LNCAP (cell line): ENCODE measurements at regions not wholly inside any gene's neighbourhood (a gene's known extent, or its start where the extent isn't known, plus 50 kb on each side); places are given as distances from the start of the nearest gene placed in this dataset.

Source experiments
- TF ChIP-seq, protein P1 (sequence below): fragments of 450-650 bp; IDR thresholded peaks from 2 replicates; pipeline ENCODE4 v1.5.1; 2017; ENCODE audit warnings: mild to moderate bottlenecking

DNA sequence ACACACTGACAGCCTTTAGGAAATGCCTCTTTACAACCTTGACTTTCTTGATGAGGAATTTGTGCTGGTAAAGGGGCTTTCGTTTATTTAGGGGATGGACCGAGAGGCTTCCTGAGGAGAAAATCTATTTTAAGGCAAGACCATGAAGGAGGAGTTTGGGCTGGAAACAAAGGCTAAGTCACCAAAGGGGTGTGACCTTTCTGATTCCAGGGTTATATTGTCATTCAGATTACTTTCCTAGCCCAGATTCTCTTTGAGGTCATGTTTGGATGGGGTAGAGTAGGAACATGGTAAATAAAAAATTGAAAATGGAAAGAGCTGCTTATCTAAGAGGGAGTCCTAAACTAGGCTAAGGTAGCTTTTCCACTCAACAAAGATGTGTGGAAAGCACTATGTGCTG is 77.1 kb upstream of the UGP2 start:
- TF ChIP-seq, protein P1, sequence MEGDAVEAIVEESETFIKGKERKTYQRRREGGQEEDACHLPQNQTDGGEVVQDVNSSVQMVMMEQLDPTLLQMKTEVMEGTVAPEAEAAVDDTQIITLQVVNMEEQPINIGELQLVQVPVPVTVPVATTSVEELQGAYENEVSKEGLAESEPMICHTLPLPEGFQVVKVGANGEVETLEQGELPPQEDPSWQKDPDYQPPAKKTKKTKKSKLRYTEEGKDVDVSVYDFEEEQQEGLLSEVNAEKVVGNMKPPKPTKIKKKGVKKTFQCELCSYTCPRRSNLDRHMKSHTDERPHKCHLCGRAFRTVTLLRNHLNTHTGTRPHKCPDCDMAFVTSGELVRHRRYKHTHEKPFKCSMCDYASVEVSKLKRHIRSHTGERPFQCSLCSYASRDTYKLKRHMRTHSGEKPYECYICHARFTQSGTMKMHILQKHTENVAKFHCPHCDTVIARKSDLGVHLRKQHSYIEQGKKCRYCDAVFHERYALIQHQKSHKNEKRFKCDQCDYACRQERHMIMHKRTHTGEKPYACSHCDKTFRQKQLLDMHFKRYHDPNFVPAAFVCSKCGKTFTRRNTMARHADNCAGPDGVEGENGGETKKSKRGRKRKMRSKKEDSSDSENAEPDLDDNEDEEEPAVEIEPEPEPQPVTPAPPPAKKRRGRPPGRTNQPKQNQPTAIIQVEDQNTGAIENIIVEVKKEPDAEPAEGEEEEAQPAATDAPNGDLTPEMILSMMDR, result no peak

DNA sequence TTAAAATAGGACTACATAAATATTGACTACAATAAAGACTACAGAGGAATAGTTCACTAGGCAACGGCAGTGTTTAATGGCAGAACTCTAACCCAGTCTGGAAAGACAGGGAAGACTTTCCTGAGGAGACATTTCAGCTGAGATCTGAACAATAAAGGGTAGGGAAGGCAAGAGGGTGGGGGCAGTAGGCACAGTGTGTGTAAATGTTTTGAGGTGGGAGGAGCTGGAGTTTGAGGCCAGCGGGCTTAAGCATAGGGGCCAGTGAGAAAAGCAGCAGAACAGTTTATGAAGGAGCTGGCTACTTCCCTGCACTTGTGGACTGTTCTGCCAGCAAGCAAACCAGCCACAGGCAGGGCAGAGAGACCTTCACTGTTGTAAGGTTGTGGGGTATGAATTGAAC is 76.6 kb upstream of the UGP2 start:
- TF ChIP-seq, protein P1, result no peak

GRCh38 chr2:63767307-63767706 is 74.4 kb upstream of the UGP2 start:
- TF ChIP-seq, protein P1, result no peak

GRCh38 chr2:63768051-63768450 is 73.6 kb upstream of the UGP2 start:
- TF ChIP-seq, protein P1, result no peak

DNA sequence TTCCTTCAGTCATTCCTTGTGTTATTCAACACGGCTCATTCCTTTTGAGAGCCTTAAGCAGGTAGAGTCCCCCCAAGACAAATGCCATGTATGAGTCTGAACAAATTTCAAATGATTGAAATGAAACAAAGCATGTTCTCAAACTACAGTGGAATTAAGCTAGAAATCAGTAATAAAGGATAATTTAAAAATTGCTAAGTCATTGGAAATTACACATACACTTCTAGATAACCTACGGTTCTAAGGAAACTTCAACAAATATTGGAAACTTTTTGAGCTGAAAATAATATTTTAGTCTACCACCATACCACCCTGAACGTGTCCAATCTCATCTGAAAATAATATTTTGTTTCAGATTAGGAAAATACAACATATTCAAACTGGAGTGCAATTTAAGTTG is 71.8 kb upstream of the UGP2 start:
- TF ChIP-seq, protein P1, result no peak

DNA sequence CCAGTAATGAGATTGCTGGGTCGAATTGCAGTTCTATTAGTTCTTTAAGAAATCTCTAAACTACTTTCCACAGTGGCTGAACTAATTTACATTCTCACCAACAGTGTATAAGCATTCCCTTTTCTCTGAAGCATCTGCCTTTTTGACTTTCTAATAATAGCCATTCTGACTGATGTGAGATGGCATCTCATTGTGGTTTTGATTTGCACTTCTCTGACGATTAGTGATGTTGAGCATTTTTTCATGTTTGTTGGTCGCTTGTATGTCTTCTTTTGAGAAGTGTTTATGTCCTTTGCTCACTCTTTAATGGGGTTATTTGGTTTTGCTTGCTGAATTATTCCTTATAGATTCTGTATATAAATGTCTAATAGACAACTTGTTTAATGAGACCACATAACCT is 69.6 kb upstream of the UGP2 start:
- TF ChIP-seq, protein P1, result no peak

GRCh38 chr2:63775191-63775590 is 66.5 kb upstream of the UGP2 start:
- TF ChIP-seq, protein P1, result no peak

DNA sequence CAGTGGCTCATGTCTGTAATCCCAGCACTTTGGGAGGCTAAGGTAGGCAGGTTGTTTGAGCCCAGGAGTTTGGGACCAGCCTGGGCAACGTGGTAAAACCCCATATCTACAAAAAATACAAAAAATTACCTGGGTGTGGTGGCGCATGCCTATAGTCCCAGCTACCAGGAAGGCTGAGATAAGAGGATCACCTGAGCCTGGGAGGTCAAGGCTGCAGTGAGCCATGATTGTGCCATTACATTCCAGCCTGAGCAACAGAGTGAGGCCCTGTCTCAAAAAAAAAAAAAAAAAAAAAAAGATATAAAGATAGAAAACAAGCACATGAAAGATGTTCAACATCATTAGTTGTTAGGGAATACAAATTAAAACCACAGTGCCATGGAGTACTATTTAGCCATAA is 65.3 kb upstream of the UGP2 start:
- TF ChIP-seq, protein P1, result no peak
